ENCODE measurements at regions not wholly inside any gene's neighbourhood (a gene's known extent, or its start where the extent isn't known, plus 50 kb on each side); places are given as distances from the start of the nearest gene placed in this dataset.
"Not testable (repeated sequence)": the region's sequence is repeated elsewhere in the genome, so short reads cannot be mapped to it uniquely, and the experiment has no call there.

- FAIRE-seq, result no peak
Observed at GRCh38 chr6:149246691-149247384, 70.7 kb upstream of the TAB2 start.

DNA sequence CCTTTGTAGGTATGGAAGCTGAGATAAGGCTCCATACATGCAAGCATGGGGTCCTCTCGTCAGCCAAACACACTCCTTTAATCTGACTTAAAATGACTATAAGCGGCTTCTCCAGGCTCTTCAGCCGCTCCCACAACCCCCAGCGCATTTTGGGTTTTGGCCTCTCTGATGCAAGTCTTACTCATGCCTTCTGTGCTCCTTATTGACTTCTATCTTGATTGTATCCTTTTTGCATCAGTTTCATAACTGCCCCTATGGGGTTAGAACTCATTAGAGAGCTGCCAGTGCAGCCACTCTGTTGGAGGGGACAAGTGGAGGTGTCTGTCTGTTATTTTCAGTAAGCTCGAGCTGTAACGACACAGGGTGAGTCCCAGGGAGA is 70.1 kb upstream of the TAB2 start:
- no peak for FAIRE-seq

- not testable (repeated sequence) for FAIRE-seq
Observed at GRCh38 chr6:149248263-149248662, 69.2 kb upstream of the TAB2 start.

- no peak for FAIRE-seq
Observed at GRCh38 chr6:149248693-149249369, 68.7 kb upstream of the TAB2 start.

DNA sequence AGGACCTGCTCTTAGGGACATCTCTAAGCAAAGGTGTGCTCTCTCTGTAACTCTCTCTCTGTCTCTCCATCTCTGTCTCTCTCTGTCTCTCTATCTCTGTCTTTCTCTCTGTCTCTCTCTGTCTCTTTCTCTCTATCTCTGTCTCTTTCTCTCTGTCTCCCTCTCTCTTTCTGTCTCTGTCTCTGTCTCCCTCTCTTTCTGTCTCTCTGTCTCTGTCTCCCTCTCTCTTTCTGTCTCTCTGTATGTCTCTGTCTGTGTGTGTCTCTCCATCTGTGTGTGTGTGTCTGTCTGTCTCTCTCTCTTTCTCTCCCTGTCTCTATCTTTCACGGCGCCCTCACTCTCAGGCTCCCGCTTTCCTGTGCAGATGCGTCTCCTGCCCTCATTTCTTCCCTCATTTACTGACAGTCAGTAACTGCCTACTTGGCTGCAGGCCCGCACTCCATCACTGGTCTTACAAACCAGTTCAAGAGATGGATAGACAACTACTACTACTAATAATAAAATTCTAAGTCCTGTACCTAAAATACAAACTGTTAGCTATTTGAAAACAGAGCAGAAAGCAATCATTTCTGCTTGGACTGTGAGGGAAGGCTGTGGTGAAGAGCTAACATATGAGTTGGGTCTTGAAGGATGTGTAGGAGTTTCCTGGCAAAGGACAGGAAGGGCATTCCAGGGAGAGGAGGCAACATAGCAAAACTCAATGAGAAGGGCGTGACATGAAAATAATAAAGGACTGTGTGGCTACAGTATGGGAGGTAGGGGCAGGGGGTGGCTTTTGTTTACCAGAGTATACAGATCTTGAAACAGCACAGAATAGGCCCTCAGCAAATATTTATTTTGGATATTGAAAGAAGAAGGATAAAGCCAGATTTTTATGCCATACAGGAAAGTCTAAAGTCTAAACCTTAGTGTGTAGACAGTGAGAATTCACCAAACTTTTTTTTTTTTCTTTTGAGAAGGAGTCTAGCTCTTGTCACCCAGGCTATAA is 67.8 kb upstream of the TAB2 start:
- FAIRE-seq, result no peak

GRCh38 chr6:149250951-149251350 is 66.6 kb upstream of the TAB2 start:
- FAIRE-seq, result no peak

DNA sequence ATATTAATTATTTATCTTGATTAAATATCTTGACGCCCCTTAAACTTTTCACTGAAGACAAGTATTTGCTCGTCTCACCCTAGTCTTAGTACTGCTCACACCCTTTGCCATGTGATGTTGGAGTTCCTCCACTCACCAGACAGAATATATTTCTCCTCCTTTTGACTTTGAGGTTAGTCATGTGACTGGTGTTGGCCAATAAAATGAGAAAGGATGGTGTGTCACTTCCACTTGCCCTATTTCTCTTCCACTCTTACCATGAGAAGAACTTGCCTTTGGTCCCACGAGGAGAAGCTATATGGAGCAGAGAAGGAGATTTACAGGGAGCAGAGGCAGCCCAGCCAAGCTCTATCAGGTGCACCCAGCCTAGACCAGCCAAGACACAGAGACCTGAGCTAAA is 64.9 kb upstream of the TAB2 start:
- no peak for FAIRE-seq

DNA sequence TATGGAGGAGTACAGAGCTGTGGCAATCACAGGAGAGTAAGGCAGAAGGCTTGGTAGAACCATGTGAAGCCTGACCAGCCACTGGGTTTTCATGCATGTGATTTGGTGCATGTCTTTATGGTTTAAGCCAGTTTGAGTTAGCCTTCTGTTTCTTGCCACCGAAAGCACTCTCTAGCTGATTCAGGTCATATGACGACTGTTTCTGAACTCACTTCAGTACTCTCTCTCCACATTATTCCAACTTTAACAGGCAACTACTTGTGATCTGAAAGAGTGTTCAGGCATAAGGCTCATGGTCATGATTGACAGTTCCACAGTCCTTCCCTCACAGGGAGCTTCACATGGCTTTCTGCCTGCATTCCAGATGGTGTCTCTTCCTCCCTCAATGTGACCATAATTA is 63.3 kb upstream of the TAB2 start:
- no peak for FAIRE-seq

GRCh38 chr6:149259753-149260152 is 57.8 kb upstream of the TAB2 start:
- FAIRE-seq, result no peak

- FAIRE-seq, result no peak
Observed at GRCh38 chr6:149260214-149260874, 57.2 kb upstream of the TAB2 start.

- no peak for FAIRE-seq
Observed at GRCh38 chr6:149261364-149262040, 56.0 kb upstream of the TAB2 start.

GRCh38 chr6:149263321-149263720 is 54.2 kb upstream of the TAB2 start:
- no peak for FAIRE-seq

DNA sequence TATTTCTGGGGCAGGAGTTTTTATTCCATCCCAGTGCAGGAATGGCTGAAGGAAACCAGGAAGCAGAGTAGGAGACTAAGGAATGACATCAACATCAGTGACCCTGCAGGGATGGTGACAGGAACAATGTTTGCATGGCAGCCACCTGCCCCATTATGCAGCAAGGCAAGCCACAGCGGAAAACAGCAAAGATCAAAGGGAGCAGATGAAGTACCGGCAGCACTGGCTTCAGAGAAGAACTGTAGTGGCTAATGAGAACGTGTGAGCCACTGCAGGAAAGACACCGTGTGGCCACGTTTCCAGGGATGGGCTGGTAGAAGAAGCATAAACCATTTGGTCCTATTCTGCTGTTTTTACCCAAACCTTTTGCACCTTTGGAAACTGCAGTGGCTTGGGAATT is 52.9 kb upstream of the TAB2 start:
- no peak for FAIRE-seq

DNA sequence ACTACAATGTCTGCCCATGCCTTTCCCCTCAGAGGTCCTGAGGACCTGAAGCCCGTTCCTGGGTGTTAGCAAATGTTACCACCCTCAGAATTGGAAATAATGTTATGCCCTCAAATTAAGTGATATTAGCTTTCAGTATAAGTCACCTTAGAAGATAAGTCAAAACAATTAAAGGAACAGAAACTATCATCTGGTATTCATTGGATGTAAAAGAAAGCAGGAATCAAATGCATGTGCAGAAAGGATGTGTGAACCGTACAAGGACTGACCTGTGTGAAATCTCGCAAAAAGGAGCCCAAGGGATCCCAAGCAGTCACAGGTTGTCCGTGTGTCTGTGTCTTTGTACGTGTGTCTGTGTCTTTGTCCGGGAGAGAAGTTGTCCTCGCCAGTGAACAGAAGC is 51.6 kb upstream of the TAB2 start:
- no peak for FAIRE-seq

GRCh38 chr6:149266659-149267058 is 50.9 kb upstream of the TAB2 start:
- no peak for FAIRE-seq

DNA sequence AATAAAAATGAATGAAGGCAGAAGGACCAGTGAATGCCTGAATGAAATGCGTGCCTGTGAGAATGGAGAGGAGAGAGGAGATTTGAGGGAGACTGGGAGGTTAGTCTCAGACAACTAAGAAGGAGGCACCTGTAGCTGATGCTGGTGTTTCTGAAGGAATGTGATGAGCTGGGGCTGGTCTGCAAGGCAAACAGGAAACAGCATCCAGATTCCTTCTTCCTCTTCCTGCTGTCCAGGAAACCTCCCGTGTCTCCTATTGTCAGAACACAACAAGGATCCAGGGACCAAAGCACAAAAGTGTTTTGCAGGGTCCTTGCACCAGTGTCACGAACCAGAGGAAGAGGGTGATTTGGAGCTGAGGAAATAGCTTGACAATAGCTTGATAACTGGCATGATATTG is 50.4 kb upstream of the TAB2 start:
- no peak for FAIRE-seq

DNA sequence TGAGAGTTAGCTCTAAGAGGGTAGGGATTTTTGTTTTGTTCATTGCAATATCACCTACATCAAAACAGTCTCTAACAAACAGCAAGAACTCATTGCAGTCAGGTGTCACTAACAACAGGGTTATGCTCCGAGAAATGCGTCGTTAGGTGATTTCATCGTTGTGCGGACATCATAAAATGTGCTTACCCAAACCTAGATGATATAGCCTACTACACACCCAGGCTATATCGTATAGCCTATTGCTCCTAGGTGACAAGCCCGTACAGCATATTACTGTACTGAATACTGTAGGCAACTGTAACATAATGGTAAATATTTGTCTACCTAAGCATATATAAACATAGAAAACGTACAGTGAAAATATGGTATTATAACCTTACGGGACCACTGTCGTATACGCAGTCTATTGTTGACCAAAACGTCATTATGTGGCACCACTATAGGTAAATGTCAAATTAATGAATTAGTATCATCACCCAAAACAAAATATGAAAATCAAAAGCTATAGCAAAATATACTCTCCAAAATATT is 49.9 kb upstream of the TAB2 start:
- FAIRE-seq, result no peak
